Activated CD4-positive, alpha-beta T cell treated with anti-CD3 and anti-CD28 coated beads, Interleukin-2, amount 10 ng/mL, durations not matched to agents 24 days and 14 days (primary cell): ENCODE measurements at regions not wholly inside any gene's neighbourhood (a gene's known extent, or its start where the extent isn't known, plus 50 kb on each side); places are given as distances from the start of the nearest gene placed in this dataset.

Experiments used
- DNase-seq: peaks from one replicate; pipeline ENCODE4 v3.0.0; 2022
- H3K27ac Mint-ChIP-seq: one replicate; pipeline ENCODE4 v1.8.0; 2022; ENCODE audit warnings: mild to moderate bottlenecking, mixed read lengths
- H3K27me3 Mint-ChIP-seq: one replicate; pipeline ENCODE4 v1.8.0; 2022; ENCODE audit warnings: mixed read lengths
- H3K36me3 Mint-ChIP-seq: one replicate; pipeline ENCODE4 v1.8.0; 2022; ENCODE audit warnings: low read depth, mild to moderate bottlenecking, mixed read lengths
- H3K4me1 Mint-ChIP-seq: one replicate; pipeline ENCODE4 v1.8.0; 2021; ENCODE audit warnings: mixed read lengths
- H3K4me3 Mint-ChIP-seq: one replicate; pipeline ENCODE4 v1.8.0; 2022; ENCODE audit warnings: mild to moderate bottlenecking, moderate library complexity, mixed read lengths
- H3K9me3 Mint-ChIP-seq: one replicate; pipeline ENCODE4 v1.8.0; 2021; ENCODE audit warnings: mixed read lengths
- intact Hi-C: fragments of 100-400 bp; cut with micrococcal nuclease; formaldehyde crosslinking; loops from one replicate; pipeline ENCODE4 v1.15.1; 2023

GRCh38 chr7:142328551-142328950, 70.7 kb upstream of the PRSS58 start:
- no peaks in the 10 kb centered on the region for H3K9me3 Mint-ChIP-seq
- H3K36me3 Mint-ChIP-seq = no peaks in the 10 kb centered on the region
- peak overlapping the region; percentile 30 for H3K4me3 Mint-ChIP-seq
- H3K27ac Mint-ChIP-seq = peak overlapping the region; percentile 45
- no peak for DNase-seq
- intact Hi-C loops = loop anchor here (10.0 kb wide), 1 partner anchor 886 kb away; no protein-coding TSS in a partner anchor
- peaks cover 6% of the 10 kb centered on the region for H3K27me3 Mint-ChIP-seq
- peaks cover 6% of the 10 kb centered on the region for H3K4me1 Mint-ChIP-seq

GRCh38 chr7:142327628-142328405, 70.0 kb upstream of the PRSS58 start:
- intact Hi-C loops = loop anchor here (10.0 kb wide), 1 partner anchor 887 kb away; no protein-coding TSS in a partner anchor
- Mint-ChIP-seq H3K4me3 (peak overlapping the region; percentile 30), H3K36me3 (no peaks in the 10 kb centered on the region), H3K4me1 (peaks cover 7% of the 10 kb centered on the region), H3K9me3 (no peaks in the 10 kb centered on the region), H3K27me3 (peaks cover 5% of the 10 kb centered on the region), H3K27ac (peak overlapping the region; percentile 51)
- DNase-seq = peak; percentile 55

GRCh38 chr7:142323706-142324105, 65.8 kb upstream of the PRSS58 start:
- no peaks in the 10 kb centered on the region for H3K36me3 Mint-ChIP-seq
- H3K27ac Mint-ChIP-seq = no peak overlapping the region
- intact Hi-C loops = loop anchor here (10.0 kb wide), 1 partner anchor 891 kb away; no protein-coding TSS in a partner anchor
- H3K4me3 Mint-ChIP-seq = peak overlapping the region; percentile 5
- DNase-seq = peak; percentile 78
- H3K4me1 Mint-ChIP-seq = peaks cover 7% of the 10 kb centered on the region
- peaks cover 10% of the 10 kb centered on the region for H3K27me3 Mint-ChIP-seq
- H3K9me3 Mint-ChIP-seq = no peaks in the 10 kb centered on the region

GRCh38 chr7:142321391-142321790, 63.5 kb upstream of the PRSS58 start:
- H3K27ac Mint-ChIP-seq = peak overlapping the region; percentile 54
- intact Hi-C loops = loop anchor here (10.0 kb wide), 1 partner anchor 893 kb away; no protein-coding TSS in a partner anchor
- peaks cover 17% of the 10 kb centered on the region for H3K27me3 Mint-ChIP-seq
- peaks cover 4% of the 10 kb centered on the region for H3K4me1 Mint-ChIP-seq
- no peaks in the 10 kb centered on the region for H3K36me3 Mint-ChIP-seq
- no peak for DNase-seq
- H3K9me3 Mint-ChIP-seq = no peaks in the 10 kb centered on the region
- H3K4me3 Mint-ChIP-seq = peak overlapping the region; percentile 53

- intact Hi-C loops = loop anchor here (1.0 to 10.0 kb wide), 2 partner anchors 489 to 894 kb away; no protein-coding TSS in a partner anchor
- DNase-seq = peak; percentile 61
- peaks cover 4% of the 10 kb centered on the region for H3K4me1 Mint-ChIP-seq
- H3K36me3 Mint-ChIP-seq = no peaks in the 10 kb centered on the region
- peak overlapping the region; percentile 54 for H3K27ac Mint-ChIP-seq
- H3K9me3 Mint-ChIP-seq = no peaks in the 10 kb centered on the region
- H3K4me3 Mint-ChIP-seq = peak overlapping the region; percentile 53
- peaks cover 20% of the 10 kb centered on the region for H3K27me3 Mint-ChIP-seq
These were observed 63.0 kb upstream of the PRSS58 start for GRCh38 chr7:142320883-142321282.

- H3K27me3 Mint-ChIP-seq = peaks cover 24% of the 10 kb centered on the region
- no peaks in the 10 kb centered on the region for H3K36me3 Mint-ChIP-seq
- H3K4me3 Mint-ChIP-seq = peak overlapping the region; percentile 53
- peak; percentile 79 for DNase-seq
- intact Hi-C loops = loop anchor here (1.0 to 10.0 kb wide), 2 partner anchors 490 to 895 kb away; no protein-coding TSS in a partner anchor
- no peaks in the 10 kb centered on the region for H3K9me3 Mint-ChIP-seq
- peaks cover 4% of the 10 kb centered on the region for H3K4me1 Mint-ChIP-seq
- H3K27ac Mint-ChIP-seq = peak overlapping the region; percentile 69
These were observed 62.1 kb upstream of the PRSS58 start for GRCh38 chr7:142319970-142320369.

- H3K9me3 Mint-ChIP-seq = no peaks in the 10 kb centered on the region
- peaks cover 44% of the 10 kb centered on the region for H3K27me3 Mint-ChIP-seq
- H3K36me3 Mint-ChIP-seq = no peaks in the 10 kb centered on the region
- H3K27ac Mint-ChIP-seq = peak overlapping the region; percentile 43
- no peak for DNase-seq
- H3K4me1 Mint-ChIP-seq = peaks cover 6% of the 10 kb centered on the region
- no peak overlapping the region for H3K4me3 Mint-ChIP-seq
- intact Hi-C loops = no loop called here
These were observed 56.4 kb upstream of the PRSS58 start for GRCh38 chr7:142314281-142314680.

GRCh38 chr7:142313528-142313927, 55.7 kb upstream of the PRSS58 start:
- no peak for DNase-seq
- H3K27ac Mint-ChIP-seq = no peak overlapping the region
- intact Hi-C loops = no loop called here

GRCh38 chr7:142311876-142312275, 54.0 kb upstream of the PRSS58 start:
- DNase-seq = no peak
- peaks cover 6% of the 10 kb centered on the region for H3K4me1 Mint-ChIP-seq
- no peak overlapping the region for H3K4me3 Mint-ChIP-seq
- peaks cover 37% of the 10 kb centered on the region for H3K27me3 Mint-ChIP-seq
- no peaks in the 10 kb centered on the region for H3K36me3 Mint-ChIP-seq
- H3K9me3 Mint-ChIP-seq = no peaks in the 10 kb centered on the region
- no peak overlapping the region for H3K27ac Mint-ChIP-seq
- intact Hi-C loops = no loop called here

More at GRCh38 chr7:142313528-142313927, 55.7 kb upstream of the PRSS58 start:
- Mint-ChIP-seq H3K4me3 (peak overlapping the region; percentile 33), H3K27me3 (peaks cover 41% of the 10 kb centered on the region), H3K36me3 (no peaks in the 10 kb centered on the region), H3K4me1 (peaks cover 6% of the 10 kb centered on the region), H3K9me3 (no peaks in the 10 kb centered on the region)

- Mint-ChIP-seq H3K27me3 (peaks cover 19% of the 10 kb centered on the region), H3K9me3 (no peaks in the 10 kb centered on the region), H3K27ac (no peak overlapping the region), H3K4me3 (no peak overlapping the region), H3K36me3 (no peaks in the 10 kb centered on the region), H3K4me1 (peaks cover 6% of the 10 kb centered on the region)
- intact Hi-C loops = no loop called here
- DNase-seq = no peak
These were observed 51.1 kb upstream of the PRSS58 start for GRCh38 chr7:142308918-142309317.

- Mint-ChIP-seq H3K36me3 (no peaks in the 10 kb centered on the region), H3K4me3 (peak overlapping the region; percentile 48), H3K27me3 (peaks cover 19% of the 10 kb centered on the region), H3K4me1 (peaks cover 4% of the 10 kb centered on the region), H3K9me3 (no peaks in the 10 kb centered on the region), H3K27ac (no peak overlapping the region)
- intact Hi-C loops = no loop called here
- no peak for DNase-seq
These were observed 50.5 kb upstream of the PRSS58 start for GRCh38 chr7:142308326-142308725.
